ENCODE measurements at regions not wholly inside any gene's neighbourhood (a gene's known extent, or its start where the extent isn't known, plus 50 kb on each side); places are given as distances from the start of the nearest gene placed in this dataset.

DNA sequence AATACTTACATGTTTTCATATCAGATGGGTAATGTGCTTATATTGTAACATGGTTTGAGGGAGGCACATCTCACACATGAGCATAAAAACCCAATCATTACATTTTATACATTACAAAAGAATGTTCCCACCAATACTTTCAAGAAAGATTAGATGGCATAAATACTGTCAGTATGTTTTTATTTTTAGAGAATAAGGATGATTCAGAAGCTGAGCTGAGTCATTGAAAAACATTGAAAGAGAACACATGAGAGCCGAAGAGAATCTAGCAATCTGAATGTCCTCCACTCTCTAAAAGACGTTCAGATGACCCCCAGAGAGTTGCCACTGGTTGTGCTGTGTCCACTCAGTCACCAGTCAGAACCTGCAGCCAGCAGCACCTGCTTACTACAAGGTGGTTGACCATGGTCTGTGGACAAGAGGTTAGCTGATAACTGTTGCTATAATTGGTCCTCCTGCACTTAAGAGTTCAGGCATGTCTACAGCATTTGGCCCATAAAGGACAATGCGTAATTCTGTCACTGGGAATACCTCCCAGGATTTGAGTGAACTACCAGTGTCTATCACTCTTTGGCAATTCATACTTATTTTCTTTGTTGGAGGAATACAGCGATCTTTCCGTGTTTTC lies 382.2 kb upstream of the IGFBP7 start:
- no peak for TF ChIP-seq CTCF (IDR thresholded peaks at IDR 0.05)
- TF ChIP-seq POLR2A (IDR thresholded peaks at IDR 0.05): no peak

Measured in heart left ventricle (tissue), 13 donors.